DMS53 treated with DMSO at 0.1 percent for 48 hours (cell line): ENCODE measurements at regions not wholly inside any gene's neighbourhood (a gene's known extent, or its start where the extent isn't known, plus 50 kb on each side); places are given as distances from the start of the nearest gene placed in this dataset.

Source experiments
- DNase-seq: peaks from one replicate; lab custom pipeline; 2025; ENCODE audit not compliant: unreplicated experiment; lab: John Stamatoyannopoulos, UW

GRCh38 chr5:8611067-8611466 lies 742.1 kb downstream of the MTRR start:
- no peak for DNase-seq

- DNase-seq = no peak
These were observed 744.2 kb downstream of the MTRR start for GRCh38 chr5:8613078-8613685.

GRCh38 chr5:8615142-8615858 lies 746.4 kb downstream of the MTRR start:
- no peak for DNase-seq

GRCh38 chr5:8628521-8628920 lies 759.6 kb downstream of the MTRR start:
- no peak for DNase-seq

- no peak for DNase-seq
These were observed 764.3 kb downstream of the MTRR start for GRCh38 chr5:8633259-8633658.

- DNase-seq = no peak
These were observed 764.7 kb downstream of the MTRR start for GRCh38 chr5:8633696-8634095.

- no peak for DNase-seq
These were observed 765.3 kb downstream of the MTRR start for GRCh38 chr5:8634219-8634618.

- DNase-seq = no peak
These were observed 773.0 kb downstream of the MTRR start for GRCh38 chr5:8641786-8642505.

- DNase-seq = no peak
These were observed 775.4 kb downstream of the MTRR start for GRCh38 chr5:8644377-8644776.

GRCh38 chr5:8647111-8647510 lies 778.2 kb downstream of the MTRR start:
- no peak for DNase-seq

GRCh38 chr5:8650186-8650585 lies 781.2 kb downstream of the MTRR start:
- no peak for DNase-seq

- DNase-seq = no peak
These were observed 791.4 kb downstream of the MTRR start for GRCh38 chr5:8660133-8660893.

- no peak for DNase-seq
These were observed 794.4 kb downstream of the MTRR start for GRCh38 chr5:8663374-8663773.

- DNase-seq = no peak
These were observed 806.2 kb downstream of the MTRR start for GRCh38 chr5:8675182-8675581.

- DNase-seq = no peak
These were observed 807.7 kb downstream of the MTRR start for GRCh38 chr5:8676695-8677094.

- no peak for DNase-seq
These were observed 813.4 kb downstream of the MTRR start for GRCh38 chr5:8682381-8682780.

- DNase-seq = no peak
These were observed 814.5 kb downstream of the MTRR start for GRCh38 chr5:8683496-8683895.

- DNase-seq = no peak
These were observed 816.8 kb downstream of the MTRR start for GRCh38 chr5:8685704-8686103.

GRCh38 chr5:8686707-8687106 lies 817.8 kb downstream of the MTRR start:
- DNase-seq = no peak

- DNase-seq = no peak
These were observed 820.8 kb downstream of the MTRR start for GRCh38 chr5:8689773-8690172.

GRCh38 chr5:8691221-8691620 lies 822.3 kb downstream of the MTRR start:
- DNase-seq = no peak
